H1 (cell line): ENCODE measurements at regions not wholly inside any gene's neighbourhood (a gene's known extent, or its start where the extent isn't known, plus 50 kb on each side); places are given as distances from the start of the nearest gene placed in this dataset.

Source experiments
- GTF2F1 ChIP-seq: IDR thresholded peaks from 2 replicates; pipeline ENCODE4 v1.6.1; 2012; ENCODE audit warnings: low read depth, low read length, improper control_type of control experiment, borderline replicate concordance

GRCh38 chr1:216902669-216903381, 179.6 kb upstream of the ESRRG start (continued):
- no peak for TF ChIP-seq GTF2F1
- TF ChIP-seq, all 59 proteins: peak for 0
